ENCODE measurements at regions not wholly inside any gene's neighbourhood (a gene's known extent, or its start where the extent isn't known, plus 50 kb on each side); places are given as distances from the start of the nearest gene placed in this dataset.
"Not testable (repeated sequence)": the region's sequence is repeated elsewhere in the genome, so short reads cannot be mapped to it uniquely, and the experiment has no call there.

- Histone ChIP-seq H3K4me1 (ENCODE audit: control insufficient read depth in 2 of 2, insufficient read depth in 2 of 2, low read length in 2 of 2) (peaks cover 0 to 2% of the 10 kb centered on the region in 2 donors), H3K9me3 (ENCODE audit: control insufficient read depth in 2 of 2, low read length in 2 of 2) (no peaks in the 10 kb centered on the region), H3K27ac (ENCODE audit: low read depth in 2 of 2, low read length in 2 of 2) (no peak overlapping the region), H3K4me3 (ENCODE audit: low read length in 2 of 2) (no peak overlapping the region), H3K36me3 (ENCODE audit: control insufficient read depth in 2 of 2, insufficient read depth in 2 of 2, low read length in 2 of 2) (no peaks in the 10 kb centered on the region), H3K27me3 (ENCODE audit: control insufficient read depth in 2 of 2, insufficient read depth in 2 of 2, low read length in 2 of 2) (no peaks in the 10 kb centered on the region), H3K9ac (ENCODE audit: low read depth in 1 of 2, low read length in 2 of 2) (no peak overlapping the region)
Observed at GRCh38 chr7:121531175-121532070, 135.3 kb upstream of the FAM3C start.

GRCh38 chr7:121530227-121531174 is 134.4 kb upstream of the FAM3C start:
- no peaks in the 10 kb centered on the region for H3K36me3 ChIP-seq (ENCODE audit: control insufficient read depth in 2 of 2, insufficient read depth in 2 of 2, low read length in 2 of 2)
- no peaks in the 10 kb centered on the region for H3K9me3 ChIP-seq (ENCODE audit: control insufficient read depth in 2 of 2, low read length in 2 of 2)
- H3K27ac ChIP-seq (ENCODE audit: low read depth in 2 of 2, low read length in 2 of 2): peak overlapping the region; percentile 26 to 38
- peaks cover 0 to 2% of the 10 kb centered on the region in 2 donors for H3K4me1 ChIP-seq (ENCODE audit: control insufficient read depth in 2 of 2, insufficient read depth in 2 of 2, low read length in 2 of 2)
- H3K4me3 ChIP-seq (ENCODE audit: low read length in 2 of 2): no peak overlapping the region
- no peak overlapping the region for H3K9ac ChIP-seq (ENCODE audit: low read depth in 1 of 2, low read length in 2 of 2)
- H3K27me3 ChIP-seq (ENCODE audit: control insufficient read depth in 2 of 2, insufficient read depth in 2 of 2, low read length in 2 of 2): no peaks in the 10 kb centered on the region

DNA sequence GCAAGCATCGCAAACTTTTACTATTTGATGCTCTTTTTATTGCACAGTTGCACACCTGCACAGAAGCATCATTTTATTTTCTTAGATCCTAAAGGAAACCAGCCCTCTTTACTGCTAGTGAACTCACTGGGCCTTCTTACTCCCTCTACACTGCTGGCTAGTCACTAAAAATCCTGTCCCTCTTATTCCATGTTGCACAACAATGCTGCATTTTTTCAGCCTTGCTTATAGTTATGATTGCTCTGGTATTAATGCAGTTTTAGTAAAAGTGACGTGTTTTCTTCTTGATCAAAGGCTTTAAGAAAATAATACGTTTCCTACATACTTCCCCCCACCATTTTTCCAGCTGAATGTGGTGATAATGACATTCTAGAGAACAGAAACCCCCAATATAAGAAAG is 132.9 kb upstream of the FAM3C start:
- Histone ChIP-seq H3K4me1 (ENCODE audit: control insufficient read depth in 2 of 2, insufficient read depth in 2 of 2, low read length in 2 of 2) (peaks cover 0 to 2% of the 10 kb centered on the region in 2 donors), H3K9me3 (ENCODE audit: control insufficient read depth in 2 of 2, low read length in 2 of 2) (no peaks in the 10 kb centered on the region), H3K4me3 (ENCODE audit: low read length in 2 of 2) (no peak overlapping the region), H3K36me3 (ENCODE audit: control insufficient read depth in 2 of 2, insufficient read depth in 2 of 2, low read length in 2 of 2) (no peaks in the 10 kb centered on the region), H3K27me3 (ENCODE audit: control insufficient read depth in 2 of 2, insufficient read depth in 2 of 2, low read length in 2 of 2) (no peaks in the 10 kb centered on the region), H3K27ac (ENCODE audit: low read depth in 2 of 2, low read length in 2 of 2) (no peak overlapping the region), H3K9ac (ENCODE audit: low read depth in 1 of 2, low read length in 2 of 2) (no peak overlapping the region)

- not testable (repeated sequence) for H3K36me3 ChIP-seq (ENCODE audit: control insufficient read depth in 2 of 2, insufficient read depth in 2 of 2, low read length in 2 of 2)
Observed at GRCh38 chr7:121526210-121526609, 130.1 kb upstream of the FAM3C start.

GRCh38 chr7:121525155-121525819 is 129.2 kb upstream of the FAM3C start:
- Histone ChIP-seq H3K9me3 (ENCODE audit: control insufficient read depth in 2 of 2, low read length in 2 of 2) (no peaks in the 10 kb centered on the region), H3K36me3 (ENCODE audit: control insufficient read depth in 2 of 2, insufficient read depth in 2 of 2, low read length in 2 of 2) (no peaks in the 10 kb centered on the region), H3K4me3 (ENCODE audit: low read length in 2 of 2) (no peak overlapping the region), H3K9ac (ENCODE audit: low read depth in 1 of 2, low read length in 2 of 2) (no peak overlapping the region), H3K27ac (ENCODE audit: low read depth in 2 of 2, low read length in 2 of 2) (no peak overlapping the region), H3K27me3 (ENCODE audit: control insufficient read depth in 2 of 2, insufficient read depth in 2 of 2, low read length in 2 of 2) (no peaks in the 10 kb centered on the region), H3K4me1 (ENCODE audit: control insufficient read depth in 2 of 2, insufficient read depth in 2 of 2, low read length in 2 of 2) (peaks cover 0 to under 1% of the 10 kb centered on the region in 2 donors)

More at GRCh38 chr7:121526210-121526609, 130.1 kb upstream of the FAM3C start:
- not testable (repeated sequence) for H3K4me1 ChIP-seq (ENCODE audit: control insufficient read depth in 2 of 2, insufficient read depth in 2 of 2, low read length in 2 of 2); H3K27me3 ChIP-seq (ENCODE audit: control insufficient read depth in 2 of 2, insufficient read depth in 2 of 2, low read length in 2 of 2); H3K9me3 ChIP-seq (ENCODE audit: control insufficient read depth in 2 of 2, low read length in 2 of 2); H3K9ac ChIP-seq (ENCODE audit: low read depth in 1 of 2, low read length in 2 of 2); H3K27ac ChIP-seq (ENCODE audit: low read depth in 2 of 2, low read length in 2 of 2); H3K4me3 ChIP-seq (ENCODE audit: low read length in 2 of 2)

GRCh38 chr7:121521711-121522400 is 125.7 kb upstream of the FAM3C start:
- no peak overlapping the region for H3K9ac ChIP-seq (ENCODE audit: low read depth in 1 of 2, low read length in 2 of 2)
- no peaks in the 10 kb centered on the region for H3K9me3 ChIP-seq (ENCODE audit: control insufficient read depth in 2 of 2, low read length in 2 of 2)
- H3K4me3 ChIP-seq (ENCODE audit: low read length in 2 of 2): no peak overlapping the region
- no peak overlapping the region for H3K27ac ChIP-seq (ENCODE audit: low read depth in 2 of 2, low read length in 2 of 2)
- H3K36me3 ChIP-seq (ENCODE audit: control insufficient read depth in 2 of 2, insufficient read depth in 2 of 2, low read length in 2 of 2): no peaks in the 10 kb centered on the region
- no peaks in the 10 kb centered on the region for H3K27me3 ChIP-seq (ENCODE audit: control insufficient read depth in 2 of 2, insufficient read depth in 2 of 2, low read length in 2 of 2)
- H3K4me1 ChIP-seq (ENCODE audit: control insufficient read depth in 2 of 2, insufficient read depth in 2 of 2, low read length in 2 of 2): no peaks in the 10 kb centered on the region

- Histone ChIP-seq H3K9ac (ENCODE audit: low read depth in 1 of 2, low read length in 2 of 2) (no peak overlapping the region), H3K4me3 (ENCODE audit: low read length in 2 of 2) (no peak overlapping the region), H3K4me1 (ENCODE audit: control insufficient read depth in 2 of 2, insufficient read depth in 2 of 2, low read length in 2 of 2) (no peaks in the 10 kb centered on the region), H3K27me3 (ENCODE audit: control insufficient read depth in 2 of 2, insufficient read depth in 2 of 2, low read length in 2 of 2) (no peaks in the 10 kb centered on the region), H3K36me3 (ENCODE audit: control insufficient read depth in 2 of 2, insufficient read depth in 2 of 2, low read length in 2 of 2) (no peaks in the 10 kb centered on the region), H3K9me3 (ENCODE audit: control insufficient read depth in 2 of 2, low read length in 2 of 2) (no peaks in the 10 kb centered on the region), H3K27ac (ENCODE audit: low read depth in 2 of 2, low read length in 2 of 2) (no peak overlapping the region)
Observed at GRCh38 chr7:121520911-121521310, 124.8 kb upstream of the FAM3C start.

- H3K27me3 ChIP-seq (ENCODE audit: control insufficient read depth in 2 of 2, insufficient read depth in 2 of 2, low read length in 2 of 2): no peaks in the 10 kb centered on the region
- H3K9me3 ChIP-seq (ENCODE audit: control insufficient read depth in 2 of 2, low read length in 2 of 2): no peaks in the 10 kb centered on the region
- no peak overlapping the region for H3K4me3 ChIP-seq (ENCODE audit: low read length in 2 of 2)
- no peaks in the 10 kb centered on the region for H3K36me3 ChIP-seq (ENCODE audit: control insufficient read depth in 2 of 2, insufficient read depth in 2 of 2, low read length in 2 of 2)
- no peak overlapping the region for H3K27ac ChIP-seq (ENCODE audit: low read depth in 2 of 2, low read length in 2 of 2)
- H3K9ac ChIP-seq (ENCODE audit: low read depth in 1 of 2, low read length in 2 of 2): no peak overlapping the region
- H3K4me1 ChIP-seq (ENCODE audit: control insufficient read depth in 2 of 2, insufficient read depth in 2 of 2, low read length in 2 of 2): no peaks in the 10 kb centered on the region
Observed at GRCh38 chr7:121519548-121520521, 123.7 kb upstream of the FAM3C start.

DNA sequence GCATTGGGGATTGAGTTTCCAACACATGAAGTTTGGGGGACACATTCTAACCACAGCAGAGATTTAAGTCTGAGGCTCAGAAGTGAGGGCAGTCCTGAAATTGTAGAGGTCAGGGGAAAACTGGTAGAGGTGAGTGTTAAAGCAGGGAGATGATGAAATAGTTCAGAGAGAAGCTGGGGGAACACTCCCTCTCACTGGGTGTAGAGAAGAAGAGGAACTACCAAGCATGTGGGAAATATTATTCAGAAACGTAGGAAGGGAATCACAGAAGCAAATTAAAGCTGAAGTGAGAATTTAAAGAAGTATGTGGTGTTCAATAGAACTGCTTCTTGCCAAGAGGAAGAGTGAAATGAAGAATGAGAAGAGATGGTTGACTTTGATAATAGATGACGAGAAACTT is 121.5 kb upstream of the FAM3C start:
- Histone ChIP-seq H3K9me3 (ENCODE audit: control insufficient read depth in 2 of 2, low read length in 2 of 2) (no peaks in the 10 kb centered on the region), H3K27ac (ENCODE audit: low read depth in 2 of 2, low read length in 2 of 2) (no peak overlapping the region), H3K36me3 (ENCODE audit: control insufficient read depth in 2 of 2, insufficient read depth in 2 of 2, low read length in 2 of 2) (no peaks in the 10 kb centered on the region), H3K4me1 (ENCODE audit: control insufficient read depth in 2 of 2, insufficient read depth in 2 of 2, low read length in 2 of 2) (no peaks in the 10 kb centered on the region), H3K9ac (ENCODE audit: low read depth in 1 of 2, low read length in 2 of 2) (no peak overlapping the region), H3K4me3 (ENCODE audit: low read length in 2 of 2) (no peak overlapping the region), H3K27me3 (ENCODE audit: control insufficient read depth in 2 of 2, insufficient read depth in 2 of 2, low read length in 2 of 2) (no peaks in the 10 kb centered on the region)
